ENCODE measurements at regions not wholly inside any gene's neighbourhood (a gene's known extent, or its start where the extent isn't known, plus 50 kb on each side); places are given as distances from the start of the nearest gene placed in this dataset.

DNA sequence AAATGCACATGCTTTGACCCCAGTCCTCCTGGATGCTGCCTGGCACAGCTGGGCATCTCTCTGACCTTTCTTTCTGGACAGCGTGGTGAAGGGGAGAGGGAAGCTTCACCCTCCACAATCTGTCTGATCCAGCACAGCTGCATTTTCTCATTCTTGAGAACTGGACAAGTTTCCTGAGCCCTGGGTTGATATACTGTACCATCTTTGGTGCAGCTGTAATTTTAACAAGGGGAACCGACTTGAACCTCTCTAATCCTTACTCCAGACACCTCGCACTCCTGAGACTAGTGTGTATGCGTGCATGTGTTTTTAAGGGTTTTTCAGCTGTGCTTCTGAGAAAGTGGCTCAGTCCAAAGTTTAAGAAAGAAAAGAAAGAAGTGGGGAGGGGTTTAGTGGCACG, 655.7 kb downstream of the INHBA start:
- no peak overlapping the region for H2BK120ac ChIP-seq (replicated peaks; ENCODE audit: low read depth, low read length)
- H2BK5ac ChIP-seq (ENCODE audit: low read depth, low read length), result no peak overlapping the region
- H2AK5ac ChIP-seq (ENCODE audit: low read depth, low read length), result no peak overlapping the region
- H3K79me1 ChIP-seq (ENCODE audit: low read depth, low read length), result no peaks in the 10 kb centered on the region
- no peak overlapping the region for H3K56ac ChIP-seq (replicated peaks; ENCODE audit: insufficient read length, low read depth, low read length)
- H4K20me1 ChIP-seq (replicated peaks in 1 of 2; ENCODE audit: control insufficient read depth in 1 of 2, insufficient read depth in 2 of 2, low read length in 2 of 2), result no peaks in the 10 kb centered on the region
- H3K36me3 ChIP-seq (ENCODE audit: control insufficient read depth in 2 of 4, insufficient read depth in 4 of 4, low read length in 3 of 4), result no peaks in the 10 kb centered on the region
- H2AFZ ChIP-seq (ENCODE audit: low read length), result no peak overlapping the region
- no peak overlapping the region for H3K18ac ChIP-seq (ENCODE audit: extremely low read depth, low read length)
- no peak overlapping the region for H2BK12ac ChIP-seq (ENCODE audit: low read depth, low read length)
- no peak overlapping the region for H3K27ac ChIP-seq (ENCODE audit: low read depth, low read length)
- H3K4me1 ChIP-seq (replicated peaks in 1 of 4; ENCODE audit: control insufficient read depth in 3 of 4, insufficient read depth in 4 of 4, low read length in 3 of 4), result peaks cover 0 to 3% (median under 1%) of the 10 kb centered on the region in 4 experiments; a peak in 1 of 7 replicates
- peaks cover 0 to 2% (median 0%) of the 10 kb centered on the region in 4 experiments; a peak in 1 of 7 replicates for H3K27me3 ChIP-seq (replicated peaks in 1 of 4; ENCODE audit: control insufficient read depth in 3 of 4, extremely low read depth in 1 of 4, insufficient read depth in 3 of 4, low read length in 3 of 4)
- no peak overlapping the region for H3K4me3 ChIP-seq (ENCODE audit: extremely low read depth in 1 of 4, insufficient read depth in 2 of 4, low read depth in 3 of 4, low read length in 4 of 4)
- no peaks in the 10 kb centered on the region for H3K79me2 ChIP-seq (ENCODE audit: control insufficient read depth in 1 of 2, insufficient read depth in 2 of 2, low read length in 2 of 2)
- ChIA-PET POLR2A (ENCODE audit: partially characterized antibody) (no interaction called here), CTCF (ENCODE audit: partially characterized antibody) (interaction anchor here (0.9 to 2.3 kb wide), 6 partner anchors 9 to 664 kb away, joined by 3 to 6 read pairs (median 4); no protein-coding TSS in a partner anchor)
- H3K9me3 ChIP-seq (ENCODE audit: insufficient read depth in 2 of 2, low read depth in 1 of 2, low read length in 1 of 2), result no peaks in the 10 kb centered on the region
- no peak overlapping the region for H4K8ac ChIP-seq (ENCODE audit: extremely low read depth, insufficient read depth, low read length)
- no peak overlapping the region for H2BK20ac ChIP-seq (ENCODE audit: low read length)
- no peak overlapping the region for H3K14ac ChIP-seq (ENCODE audit: insufficient read length)
- H3K23me2 ChIP-seq (ENCODE audit: low read depth, low read length), result no peaks in the 10 kb centered on the region
- no peak overlapping the region for H2BK15ac ChIP-seq (ENCODE audit: low read length)
- H3K4me2 ChIP-seq (ENCODE audit: insufficient read depth in 1 of 2, low read depth in 2 of 2, low read length in 2 of 2), result no peak overlapping the region
- H3K23ac ChIP-seq (ENCODE audit: insufficient read length), result no peak overlapping the region
- DNase-seq (ENCODE audit: low read depth in 1 of 2, low spot score in 2 of 2) (peak in 1 of 2 experiments; percentile 1), FAIRE-seq (no peak)
- no peak overlapping the region for H3K9ac ChIP-seq (replicated peaks in 1 of 4; ENCODE audit: extremely low read depth in 1 of 4, low read depth in 3 of 4, low read length in 3 of 4)
- H4K91ac ChIP-seq (replicated peaks; ENCODE audit: insufficient read length, low read length), result peak overlapping the region; percentile 45
- no peak overlapping the region for H3K4ac ChIP-seq (replicated peaks; ENCODE audit: insufficient read length, low read depth, low read length)
- H4K5ac ChIP-seq (ENCODE audit: insufficient read length, low read depth, low read length), result no peak overlapping the region
- WGBS, 2 experiments (ENCODE audit: extremely low coverage in 1 of 2, insufficient coverage in 1 of 2, insufficient read length in 1 of 2, insufficient replicate concordance in 2 of 2, low coverage in 1 of 2, low lambda C conversion rate in 2 of 2, missing lambda C conversion rate in 1 of 2), result 88% methylated on average over 5 of the region's 5 CpGs; no CpG with 5 or more reads in 1 of the 2 experiments
- no peak for TF ChIP-seq SAP30 (IDR thresholded peaks at IDR 0.05; ENCODE audit: insufficient read depth, insufficient replicate concordance, low read length)
- no peak for TF ChIP-seq RAD21 (IDR thresholded peaks at IDR 0.05 in 1 of 2, conservative IDR thresholded peaks at IDR 0.05 in 1 of 2; ENCODE audit: low read depth in 2 of 2, low read length in 2 of 2)
- TF ChIP-seq KDM4A (IDR thresholded peaks at IDR 0.05; ENCODE audit: low read depth, low read length, severe bottlenecking), result no peak
- TF ChIP-seq E2F6 (IDR thresholded peaks at IDR 0.05), result no peak
- no peak for TF ChIP-seq BRCA1 (IDR thresholded peaks at IDR 0.05; ENCODE audit: low read depth, low read length)
- TF ChIP-seq POLR2A (IDR thresholded peaks at IDR 0.05; ENCODE audit: control extremely low read depth in 1 of 2, low read depth in 2 of 2, low read length in 2 of 2), result no peak
- no peak for TF ChIP-seq SIN3A (conservative IDR thresholded peaks at IDR 0.05 in 1 of 2, IDR thresholded peaks at IDR 0.05 in 1 of 2; ENCODE audit: low read depth in 1 of 2, low read length in 2 of 2)
- no peak for TF ChIP-seq ZNF274 (IDR thresholded peaks at IDR 0.05; ENCODE audit: borderline replicate concordance, extremely low read depth, low read length)
- TF ChIP-seq SRF (IDR thresholded peaks at IDR 0.05; ENCODE audit: low read depth, low read length), result no peak
- no peak for TF ChIP-seq CHD2 (IDR thresholded peaks at IDR 0.05; ENCODE audit: low read length)
- no peak for TF ChIP-seq EZH2 (IDR thresholded peaks at IDR 0.05; ENCODE audit: low read depth, low read length, severe bottlenecking)
- TF ChIP-seq EGR1 (IDR thresholded peaks at IDR 0.05; ENCODE audit: borderline replicate concordance, low read depth, low read length), result no peak
